ENCODE measurements at regions not wholly inside any gene's neighbourhood (a gene's known extent, or its start where the extent isn't known, plus 50 kb on each side); places are given as distances from the start of the nearest gene placed in this dataset.
"Not testable (repeated sequence)": the region's sequence is repeated elsewhere in the genome, so short reads cannot be mapped to it uniquely, and the experiment has no call there.

- WGBS (ENCODE audit: low lambda C conversion rate): 1% methylated on average over 7 of the region's 7 CpGs
- H3K27ac ChIP-seq (ENCODE audit: extremely low read length, insufficient read depth, low read length); DNase-seq (ENCODE audit: low spot score); POLR2A ChIA-PET; CTCF ChIA-PET (ENCODE audit: low intra/inter-chr PET ratio, low total read pairs); BruUV-seq (replicated peaks); H3K4me2 ChIP-seq (ENCODE audit: low read depth, low read length); H3K36me3 ChIP-seq (replicated peaks in 1 of 2; ENCODE audit: control insufficient read depth in 1 of 2, insufficient read depth in 2 of 2, low read length in 2 of 2); H3K79me2 ChIP-seq (ENCODE audit: insufficient read depth, low read length); H3K4me1 ChIP-seq (ENCODE audit: insufficient read depth, low read length); in situ Hi-C loops (cut with HindIII; ENCODE audit: extremely low pct_ligation_motif_present, low pct_unique_long_range_greater_than_20kb); H4K20me1 ChIP-seq (ENCODE audit: insufficient read depth, low read length); intact Hi-C loops (cut with micrococcal nuclease; ENCODE audit: unreplicated experiment); FAIRE-seq; H3K9ac ChIP-seq (ENCODE audit: insufficient read depth, low read depth, low read length); H3K4me3 ChIP-seq (replicated peaks in 1 of 3; ENCODE audit: insufficient read depth in 1 of 3, low read depth in 2 of 3, low read length in 3 of 3); ATAC-seq; H2AFZ ChIP-seq (ENCODE audit: low read length); H3K27me3 ChIP-seq (ENCODE audit: control insufficient read depth in 1 of 2, insufficient read depth in 2 of 2, low read length in 2 of 2): not testable (repeated sequence)
- peaks cover 12% of the 10 kb centered on the region for H3K9me3 ChIP-seq (ENCODE audit: low read length)
These were observed 120.4 kb downstream of the TMEM121 start for GRCh38 chr14:105646711-105647281.

- H4K20me1 ChIP-seq (ENCODE audit: insufficient read depth, low read length); H3K4me1 ChIP-seq (ENCODE audit: insufficient read depth, low read length); in situ Hi-C loops (cut with HindIII; ENCODE audit: extremely low pct_ligation_motif_present, low pct_unique_long_range_greater_than_20kb); H3K9ac ChIP-seq (ENCODE audit: insufficient read depth, low read depth, low read length); H3K79me2 ChIP-seq (ENCODE audit: insufficient read depth, low read length); CTCF ChIA-PET (ENCODE audit: low intra/inter-chr PET ratio, low total read pairs); POLR2A ChIA-PET; H3K36me3 ChIP-seq (replicated peaks in 1 of 2; ENCODE audit: control insufficient read depth in 1 of 2, insufficient read depth in 2 of 2, low read length in 2 of 2); H3K4me2 ChIP-seq (ENCODE audit: low read depth, low read length); ATAC-seq; FAIRE-seq; H3K4me3 ChIP-seq (replicated peaks in 1 of 3; ENCODE audit: insufficient read depth in 1 of 3, low read depth in 2 of 3, low read length in 3 of 3); BruUV-seq (replicated peaks); intact Hi-C loops (cut with micrococcal nuclease; ENCODE audit: unreplicated experiment); H3K27ac ChIP-seq (ENCODE audit: extremely low read length, insufficient read depth, low read length); H2AFZ ChIP-seq (ENCODE audit: low read length); H3K27me3 ChIP-seq (ENCODE audit: control insufficient read depth in 1 of 2, insufficient read depth in 2 of 2, low read length in 2 of 2); DNase-seq (ENCODE audit: low spot score): not testable (repeated sequence)
- WGBS (ENCODE audit: low lambda C conversion rate): 0% methylated on average over 7 of the region's 7 CpGs
- peaks cover 12% of the 10 kb centered on the region for H3K9me3 ChIP-seq (ENCODE audit: low read length)
These were observed 121.0 kb downstream of the TMEM121 start for GRCh38 chr14:105647426-105647783.

Data from HepG2 (cell line).